GM23338 (cell line): ENCODE measurements at regions not wholly inside any gene's neighbourhood (a gene's known extent, or its start where the extent isn't known, plus 50 kb on each side); places are given as distances from the start of the nearest gene placed in this dataset.

Source experiments
- CREB1 ChIP-seq: fragments of 250-450 bp; sonication (Bioruptor Pico); IDR thresholded peaks from 2 replicates; pipeline ENCODE4 v1.5.0; 2020; ENCODE audit warnings: low read depth, mild to moderate bottlenecking, moderate library complexity
- EZH2 ChIP-seq: fragments of 200-600 bp; sonication (generic); IDR thresholded peaks from one replicate; pipeline ENCODE4 v1.8.0; 2017; ENCODE audit warnings: antibody characterized with exemption, mild to moderate bottlenecking, low read depth; ENCODE audit not compliant: unreplicated experiment
- EZH2phosphoT487 ChIP-seq: fragments of 200-600 bp; sonication (generic); IDR thresholded peaks from one replicate; pipeline ENCODE4 v1.8.1; 2018; ENCODE audit warnings: antibody characterized with exemption; ENCODE audit not compliant: unreplicated experiment
- JUNB ChIP-seq: IDR thresholded peaks from one replicate; pipeline ENCODE4 v1.6.1; 2016; ENCODE audit warnings: antibody characterized with exemption; ENCODE audit not compliant: unreplicated experiment
- POLR2AphosphoS5 ChIP-seq: IDR thresholded peaks from 2 replicates; pipeline ENCODE4 v1.6.1; 2016; ENCODE audit warnings: antibody characterized with exemption, low read depth
- ZNF114 ChIP-seq: fragments of 250-450 bp; sonication (Bioruptor Pico); IDR thresholded peaks from 2 replicates; pipeline ENCODE4 v1.5.0; 2020; ENCODE audit warnings: mild to moderate bottlenecking, moderate library complexity
- TF ChIP-seq, protein P1 (sequence below), 2 experiments: fragments of 200-600 bp in 1 of 2; sonication (generic) in 1 of 2; conservative IDR thresholded peaks; 2 replicates each; pipeline versions ENCODE4 v1.5.1 to v1.6.1; 2016 to 2017; ENCODE audit warnings: antibody characterized with exemption in 2 of 2, low read depth in 2 of 2, mild to moderate bottlenecking in 2 of 2, moderate library complexity in 1 of 2

DNA sequence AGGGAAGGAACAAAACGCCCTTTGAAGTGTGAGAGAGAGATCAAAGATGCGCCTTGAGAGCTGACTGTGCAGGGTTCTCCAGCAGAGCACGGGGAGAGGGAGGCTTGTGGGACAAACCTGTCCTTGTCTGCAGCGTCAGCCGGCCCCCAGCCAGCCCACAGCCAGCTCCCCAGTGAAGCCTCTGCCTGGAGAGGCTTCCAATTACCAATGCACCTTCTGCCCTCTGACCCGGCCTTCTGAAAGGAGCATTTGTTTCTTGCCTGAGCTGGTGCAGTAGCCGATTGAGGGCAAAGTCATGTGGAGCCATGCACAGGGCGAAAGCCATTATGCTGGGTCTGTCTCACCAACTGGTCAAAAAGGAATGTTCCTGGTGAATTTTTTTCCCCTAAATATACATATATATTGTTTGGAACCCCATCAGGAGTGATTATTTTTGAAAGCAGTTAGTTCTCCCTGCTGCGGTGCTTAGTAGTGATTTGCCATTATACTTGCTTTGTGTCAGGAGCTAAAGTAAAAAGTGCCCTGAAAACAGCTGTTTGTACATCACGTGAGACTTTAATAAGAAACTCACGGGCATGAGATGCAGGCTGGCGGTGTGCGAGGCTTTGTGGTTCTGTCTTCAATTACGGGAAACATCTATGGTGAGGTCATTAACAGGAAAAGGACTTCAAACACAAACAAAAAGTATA is 268.6 kb downstream of the KLF6 start:
- TF ChIP-seq, protein P1, sequence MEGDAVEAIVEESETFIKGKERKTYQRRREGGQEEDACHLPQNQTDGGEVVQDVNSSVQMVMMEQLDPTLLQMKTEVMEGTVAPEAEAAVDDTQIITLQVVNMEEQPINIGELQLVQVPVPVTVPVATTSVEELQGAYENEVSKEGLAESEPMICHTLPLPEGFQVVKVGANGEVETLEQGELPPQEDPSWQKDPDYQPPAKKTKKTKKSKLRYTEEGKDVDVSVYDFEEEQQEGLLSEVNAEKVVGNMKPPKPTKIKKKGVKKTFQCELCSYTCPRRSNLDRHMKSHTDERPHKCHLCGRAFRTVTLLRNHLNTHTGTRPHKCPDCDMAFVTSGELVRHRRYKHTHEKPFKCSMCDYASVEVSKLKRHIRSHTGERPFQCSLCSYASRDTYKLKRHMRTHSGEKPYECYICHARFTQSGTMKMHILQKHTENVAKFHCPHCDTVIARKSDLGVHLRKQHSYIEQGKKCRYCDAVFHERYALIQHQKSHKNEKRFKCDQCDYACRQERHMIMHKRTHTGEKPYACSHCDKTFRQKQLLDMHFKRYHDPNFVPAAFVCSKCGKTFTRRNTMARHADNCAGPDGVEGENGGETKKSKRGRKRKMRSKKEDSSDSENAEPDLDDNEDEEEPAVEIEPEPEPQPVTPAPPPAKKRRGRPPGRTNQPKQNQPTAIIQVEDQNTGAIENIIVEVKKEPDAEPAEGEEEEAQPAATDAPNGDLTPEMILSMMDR (conservative IDR thresholded peaks at IDR 0.05; ENCODE audit: low read depth in 2 of 2): no peak
- TF ChIP-seq ZNF114 (CRISPR knock-in tag) (no peak), JUNB (no peak), POLR2AphosphoS5 (no peak), EZH2 (no peak), CREB1 (CRISPR knock-in tag) (no peak), EZH2phosphoT487 (no peak)
